Liver (tissue), 8 donors: ENCODE measurements at regions not wholly inside any gene's neighbourhood (a gene's known extent, or its start where the extent isn't known, plus 50 kb on each side); places are given as distances from the start of the nearest gene placed in this dataset.

ENCODE experiments used
- DNase-seq: peaks from one replicate; pipeline ENCODE4 v3.0.0-alpha.2; 2017; ENCODE audit warnings: low spot score
- H3K27ac ChIP-seq, 2 donors: one replicate each; pipeline ENCODE4 v1.7.0; 2013; ENCODE audit warnings: inconsistent platforms in 2 of 2, low read length in 2 of 2, control low read depth in 1 of 2, low read depth in 1 of 2, mild to moderate bottlenecking in 1 of 2
- H3K27me3 ChIP-seq, 4 donors: one replicate each; pipeline versions ENCODE4 v1.6.1 to v1.7.0; 2013; ENCODE audit warnings: low read length in 3 of 4, inconsistent platforms in 1 of 4, mild to moderate bottlenecking in 1 of 4, moderate library complexity in 1 of 4; ENCODE audit not compliant: control insufficient read depth in 4 of 4, insufficient read depth in 4 of 4
- H3K36me3 ChIP-seq, 4 donors: one replicate each; pipeline versions ENCODE4 v1.6.1 to v1.7.0; 2013; ENCODE audit warnings: low read length in 3 of 4, mild to moderate bottlenecking in 3 of 4, low read depth in 1 of 4, moderate library complexity in 1 of 4; ENCODE audit not compliant: control insufficient read depth in 4 of 4, insufficient read depth in 3 of 4
- H3K4me1 ChIP-seq, 4 donors: one replicate each; pipeline versions ENCODE4 v1.6.1 to v1.7.0; 2013; ENCODE audit warnings: low read length in 3 of 4, mild to moderate bottlenecking in 3 of 4, moderate library complexity in 1 of 4; ENCODE audit not compliant: control insufficient read depth in 4 of 4, insufficient read depth in 4 of 4
- H3K4me3 ChIP-seq, 3 donors: one replicate each; pipeline versions ENCODE4 v1.6.1 to v1.7.0; 2013; ENCODE audit warnings: low read length in 3 of 3, control low read depth in 1 of 3, low read depth in 1 of 3, mild to moderate bottlenecking in 1 of 3
- H3K9ac ChIP-seq, 2 donors: one replicate each; pipeline ENCODE4 v1.7.0; 2013; ENCODE audit warnings: low read length in 2 of 2, mild to moderate bottlenecking in 2 of 2, moderate library complexity in 2 of 2, control low read depth in 1 of 2, low read depth in 1 of 2
- H3K9me3 ChIP-seq, 4 donors: one replicate each; pipeline versions ENCODE4 v1.6.1 to v1.7.0; 2013; ENCODE audit warnings: low read length in 3 of 4; ENCODE audit not compliant: control insufficient read depth in 4 of 4
- CTCF ChIP-seq: fragments of 150-350 bp; IDR thresholded peaks from 2 replicates; pipeline ENCODE4 v1.5.1; 2017; ENCODE audit warnings: improper control_type of control experiment, low read depth, low read length; ENCODE audit not compliant: missing input control
- FOXA1 ChIP-seq: IDR thresholded peaks from 2 replicates; pipeline ENCODE4 v1.6.1; 2016; ENCODE audit warnings: antibody characterized with exemption
- FOXA2 ChIP-seq: IDR thresholded peaks from 2 replicates; pipeline ENCODE4 v1.6.1; 2016; ENCODE audit warnings: antibody characterized with exemption
- GABPA ChIP-seq, 2 donors: IDR thresholded peaks in 1 of 2; conservative IDR thresholded peaks in 1 of 2; 2 replicates each; pipeline ENCODE4 v1.6.1; 2016; ENCODE audit warnings: antibody characterized with exemption in 2 of 2, mild to moderate bottlenecking in 1 of 2, moderate library complexity in 1 of 2
- JUND ChIP-seq, 2 donors: IDR thresholded peaks; 2 replicates each; pipeline ENCODE4 v1.6.1; 2016; ENCODE audit warnings: antibody characterized with exemption in 2 of 2
- MAX ChIP-seq: IDR thresholded peaks from 2 replicates; pipeline ENCODE4 v1.6.1; 2016; ENCODE audit warnings: antibody characterized with exemption
- NR2F2 ChIP-seq: IDR thresholded peaks from 2 replicates; pipeline ENCODE4 v1.6.1; 2016; ENCODE audit warnings: antibody characterized with exemption
- RAD21 ChIP-seq, 2 donors: IDR thresholded peaks; 2 replicates each; pipeline ENCODE4 v1.6.1; 2016; ENCODE audit warnings: antibody characterized with exemption in 2 of 2, mild to moderate bottlenecking in 2 of 2
- REST ChIP-seq: IDR thresholded peaks from 2 replicates; pipeline ENCODE4 v1.6.1; 2016; ENCODE audit warnings: antibody characterized with exemption, mild to moderate bottlenecking
- RXRA ChIP-seq, 2 donors: IDR thresholded peaks; 2 replicates each; pipeline ENCODE4 v1.6.1; 2017 to 2018; ENCODE audit warnings: antibody characterized with exemption in 2 of 2, mild to moderate bottlenecking in 1 of 2
- ZBTB33 ChIP-seq: IDR thresholded peaks from 2 replicates; pipeline ENCODE4 v1.6.1; 2016; ENCODE audit warnings: antibody characterized with exemption
- WGBS: extraction: QIAGEN DNeasy Blood & Tissue Kit; methylation state at CpG from one replicate; pipeline ENCODE4 v1.1.7; 2013; 5-methylcytosine and 5-hydroxymethylcytosine counted together
- donor health status: healthy.
- donor health status: healthy.
- donor health status: healthy.
- donor health status: healthy.
- donor health status: healthy.

GRCh38 chr16:85258166-85258565 is 145.9 kb upstream of the CIBAR2 start:
- no peak overlapping the region for H3K27ac ChIP-seq
- no peak overlapping the region for H3K4me3 ChIP-seq
- H3K36me3 ChIP-seq: no peaks in the 10 kb centered on the region
- H3K9me3 ChIP-seq: no peaks in the 10 kb centered on the region
- 80% methylated on average over 12 of the region's 12 CpGs for WGBS
- H3K9ac ChIP-seq: no peak overlapping the region
- H3K4me1 ChIP-seq: peaks cover 0 to 29% (median 19%) of the 10 kb centered on the region in 4 donors
- no peaks in the 10 kb centered on the region for H3K27me3 ChIP-seq
- DNase-seq: no peak
- no peak for TF ChIP-seq MAX
- no peak for TF ChIP-seq CTCF
- no peak for TF ChIP-seq RAD21 (IDR thresholded peaks at IDR 0.05)
- no peak for TF ChIP-seq GABPA (IDR thresholded peaks at IDR 0.05 in 1 of 2, conservative IDR thresholded peaks at IDR 0.05 in 1 of 2)
- TF ChIP-seq REST: no peak
- TF ChIP-seq ZBTB33: no peak
- no peak for TF ChIP-seq NR2F2
- no peak for TF ChIP-seq RXRA (IDR thresholded peaks at IDR 0.05)
- no peak for TF ChIP-seq FOXA2
- no peak for TF ChIP-seq FOXA1
- TF ChIP-seq JUND (IDR thresholded peaks at IDR 0.05): no peak

GRCh38 chr16:85258629-85259028 is 146.4 kb upstream of the CIBAR2 start:
- no peak for DNase-seq
- Histone ChIP-seq H3K4me3 (no peak overlapping the region), H3K4me1 (peaks cover 0 to 27% (median 16%) of the 10 kb centered on the region in 4 donors), H3K27me3 (no peaks in the 10 kb centered on the region), H3K27ac (no peak overlapping the region), H3K9ac (no peak overlapping the region), H3K36me3 (no peaks in the 10 kb centered on the region), H3K9me3 (no peaks in the 10 kb centered on the region)
- peak in 1 of 2 donors; percentile 42 for TF ChIP-seq RXRA (IDR thresholded peaks at IDR 0.05)
- TF ChIP-seq JUND (IDR thresholded peaks at IDR 0.05): no peak
- WGBS: 52% methylated on average over 18 of the region's 18 CpGs
